Retina (tissue), 1 donor: ENCODE measurements at regions not wholly inside any gene's neighbourhood (a gene's known extent, or its start where the extent isn't known, plus 50 kb on each side); places are given as distances from the start of the nearest gene placed in this dataset.

Source experiments
- DNase-seq: peaks from one replicate; pipeline ENCODE4 v3.0.0-alpha.2; 2016

DNA sequence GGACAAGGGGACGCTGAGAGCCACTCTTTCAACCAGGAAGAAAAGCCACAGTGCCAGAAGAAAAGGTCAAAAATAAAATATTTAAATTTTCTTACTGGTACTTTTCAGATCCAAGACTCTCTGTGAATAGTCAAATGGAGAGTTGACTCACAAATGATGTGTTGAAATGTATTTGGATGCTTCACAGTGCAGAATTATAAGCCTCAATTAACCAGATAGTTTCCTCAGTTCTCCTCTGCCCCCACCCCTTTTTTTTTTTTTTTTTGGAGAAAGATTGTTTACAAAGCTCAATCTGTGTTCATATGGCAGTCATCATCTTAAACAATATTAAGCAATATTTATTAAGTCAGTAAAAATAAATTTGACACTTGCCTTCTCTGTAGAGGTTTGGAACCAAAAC is 470.8 kb downstream of the FGF9 start:
- no peak for DNase-seq

DNA sequence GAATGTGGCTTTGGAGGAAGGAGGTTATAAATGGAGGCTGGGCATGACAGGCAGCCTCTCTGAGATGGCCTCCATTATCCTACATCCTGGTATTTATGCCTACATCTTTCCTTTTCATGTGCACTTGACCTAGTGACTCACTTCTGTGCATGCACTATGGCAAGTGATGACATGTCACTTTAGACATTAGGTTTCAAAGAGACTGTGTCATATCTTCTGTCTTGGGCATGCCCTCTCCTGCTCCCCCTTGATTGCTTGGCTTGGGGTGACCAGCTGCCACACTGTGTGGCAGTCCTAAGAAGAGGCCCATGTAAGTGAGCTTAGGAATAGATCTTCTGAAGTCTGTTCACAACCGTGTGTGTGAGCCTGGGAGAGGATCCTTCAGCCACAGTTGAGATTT is 472.8 kb downstream of the FGF9 start:
- no peak for DNase-seq

GRCh38 chr13:22144806-22145205 is 473.9 kb downstream of the FGF9 start:
- DNase-seq: no peak

DNA sequence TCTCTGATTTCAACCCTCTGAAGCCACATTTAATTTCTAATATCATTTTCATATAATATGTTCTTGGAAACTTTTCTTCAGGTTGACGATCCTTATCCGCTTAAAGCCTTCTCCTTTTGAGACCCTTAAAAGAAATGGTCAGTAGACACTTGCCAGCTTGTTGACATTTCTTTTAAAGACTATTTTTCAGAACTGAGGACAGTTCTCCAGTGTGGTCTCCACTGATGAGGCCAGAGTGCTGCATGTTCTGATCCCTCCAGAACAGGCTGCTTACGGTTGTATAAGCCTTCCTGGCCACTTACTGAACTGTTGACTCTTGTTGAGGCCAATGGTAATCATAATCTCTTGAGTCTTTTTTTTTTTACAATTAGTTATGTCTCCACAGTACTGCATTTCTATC is 477.3 kb downstream of the FGF9 start:
- no peak for DNase-seq

GRCh38 chr13:22152751-22153150 is 481.9 kb downstream of the FGF9 start:
- DNase-seq: no peak

GRCh38 chr13:22154041-22154440 is 483.2 kb downstream of the FGF9 start:
- no peak for DNase-seq

DNA sequence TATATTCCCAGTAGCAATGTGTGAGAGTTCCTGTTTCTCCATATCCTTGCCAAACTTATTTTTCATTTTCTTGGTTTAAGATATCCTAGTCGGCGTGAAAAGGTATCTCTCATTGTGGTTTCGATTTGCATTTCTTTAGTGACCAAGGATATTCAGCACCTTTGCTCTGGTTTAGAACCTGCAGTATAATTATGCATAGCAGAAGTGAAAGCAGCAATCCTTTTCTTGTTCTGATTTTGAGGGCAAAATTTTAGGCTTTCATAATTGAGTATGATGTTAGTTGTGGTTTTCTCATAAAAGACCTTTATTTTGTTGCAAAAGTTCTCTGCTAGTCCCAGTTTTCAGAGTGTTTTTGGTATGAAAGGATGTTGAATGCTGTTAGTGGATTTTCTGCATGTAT is 491.0 kb downstream of the FGF9 start:
- no peak for DNase-seq

DNA sequence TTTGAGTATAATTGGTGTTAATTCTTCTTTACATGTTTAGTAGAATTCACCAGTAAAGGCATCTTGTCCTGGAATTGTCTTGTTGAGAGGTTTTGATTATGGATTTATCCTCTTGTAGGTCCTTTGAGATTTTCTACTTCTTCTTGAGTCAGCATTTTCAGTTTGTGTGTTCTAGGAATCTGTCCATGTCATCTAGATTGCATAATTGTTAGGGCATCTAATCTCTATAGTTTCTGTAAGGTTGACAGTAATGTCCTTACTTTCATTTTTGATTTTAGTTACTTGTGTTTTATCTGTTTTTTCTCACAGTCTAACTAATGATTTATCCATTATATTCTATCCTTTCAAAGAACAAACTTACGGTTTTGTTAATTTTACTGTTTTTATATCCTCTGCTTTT is 492.0 kb downstream of the FGF9 start:
- no peak for DNase-seq

- DNase-seq: no peak
Measured at GRCh38 chr13:22168437-22169190, 497.7 kb downstream of the FGF9 start.

- no peak for DNase-seq
Measured at GRCh38 chr13:22169473-22169872, 498.6 kb downstream of the FGF9 start.

- DNase-seq: no peak
Measured at GRCh38 chr13:22173610-22174009, 502.7 kb downstream of the FGF9 start.

GRCh38 chr13:22175241-22175640 is 504.4 kb downstream of the FGF9 start:
- DNase-seq: no peak

DNA sequence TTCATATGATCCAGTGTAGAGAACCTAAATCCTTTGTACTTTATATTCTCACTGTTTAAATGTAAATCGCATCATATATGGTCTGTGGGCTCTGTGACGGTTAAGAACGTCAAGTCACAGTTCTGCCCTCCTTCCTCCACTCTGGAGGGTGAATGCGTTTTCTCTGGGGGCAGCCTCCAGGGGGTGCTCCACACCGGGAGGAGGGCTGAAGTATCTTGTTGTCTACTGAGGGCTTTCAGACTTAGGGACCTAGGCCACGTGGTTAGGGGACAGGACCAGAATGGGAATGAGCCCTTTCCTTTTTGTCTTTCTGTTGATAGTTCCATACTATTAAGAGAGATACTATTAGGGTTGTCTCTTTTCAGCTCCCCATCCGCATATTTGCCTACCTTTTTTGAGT is 504.9 kb downstream of the FGF9 start:
- no peak for DNase-seq

DNA sequence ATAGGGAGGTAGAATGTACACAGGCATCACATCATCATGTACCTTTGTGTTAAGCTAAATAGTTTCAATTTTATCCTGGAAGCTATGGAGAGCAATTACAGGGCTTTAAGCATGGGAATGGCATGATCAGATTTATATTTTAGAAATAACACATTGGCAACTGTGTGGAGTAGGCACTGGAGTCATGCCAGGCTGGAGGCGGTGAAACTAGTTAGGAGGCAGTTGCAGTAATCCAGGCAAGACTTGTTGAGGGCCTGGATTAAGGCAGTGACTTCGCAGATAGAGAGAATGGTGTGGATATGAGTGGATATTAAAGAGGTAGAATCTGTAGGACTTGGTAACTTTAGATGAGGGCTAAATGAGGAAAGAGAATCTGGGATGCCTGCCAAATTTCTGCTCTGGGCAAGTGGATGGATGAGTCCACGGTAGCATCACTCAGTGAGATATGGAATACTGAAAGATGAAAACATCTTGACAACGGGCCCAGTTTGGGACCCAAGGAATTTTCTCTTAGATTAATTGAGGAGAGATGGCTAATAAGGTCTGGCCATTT is 506.2 kb downstream of the FGF9 start:
- no peak for DNase-seq

DNA sequence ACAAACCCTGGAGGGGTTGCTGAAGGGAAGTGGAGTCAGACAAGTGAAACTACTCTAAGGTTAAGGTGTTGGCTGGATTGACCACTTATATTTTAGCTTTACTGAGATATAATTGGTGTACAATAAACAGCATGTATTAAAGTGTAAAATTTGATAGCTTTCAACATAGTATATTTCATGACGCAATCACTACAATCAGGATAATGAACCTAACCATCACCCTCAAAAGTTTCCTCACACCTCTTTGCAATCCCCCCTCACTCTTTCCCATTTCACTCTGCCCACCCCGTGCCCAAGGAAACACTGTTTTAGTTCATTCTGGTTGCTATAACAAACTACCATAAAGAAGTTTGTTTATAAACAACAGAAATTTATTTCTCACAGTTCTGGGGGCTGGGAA is 508.0 kb downstream of the FGF9 start:
- no peak for DNase-seq

DNA sequence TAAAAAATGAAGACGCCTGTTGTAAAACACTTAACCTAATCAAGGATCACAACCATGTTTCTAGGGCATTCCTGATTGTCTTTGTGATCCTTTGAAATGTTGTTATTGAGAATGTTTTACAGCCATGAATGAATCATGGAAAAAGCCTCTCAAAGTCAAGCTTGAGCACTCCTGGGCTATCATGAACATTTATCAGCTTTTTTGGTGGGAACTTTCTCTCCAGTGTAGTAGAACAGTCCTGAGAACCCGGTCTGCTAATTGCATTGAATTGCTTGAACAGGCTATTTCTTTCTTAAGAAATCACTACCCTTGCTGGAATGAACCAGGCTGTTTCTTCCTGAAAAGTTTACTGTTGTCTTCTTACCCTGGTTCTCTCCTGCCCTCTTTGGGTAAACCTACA is 516.5 kb downstream of the FGF9 start:
- no peak for DNase-seq

DNA sequence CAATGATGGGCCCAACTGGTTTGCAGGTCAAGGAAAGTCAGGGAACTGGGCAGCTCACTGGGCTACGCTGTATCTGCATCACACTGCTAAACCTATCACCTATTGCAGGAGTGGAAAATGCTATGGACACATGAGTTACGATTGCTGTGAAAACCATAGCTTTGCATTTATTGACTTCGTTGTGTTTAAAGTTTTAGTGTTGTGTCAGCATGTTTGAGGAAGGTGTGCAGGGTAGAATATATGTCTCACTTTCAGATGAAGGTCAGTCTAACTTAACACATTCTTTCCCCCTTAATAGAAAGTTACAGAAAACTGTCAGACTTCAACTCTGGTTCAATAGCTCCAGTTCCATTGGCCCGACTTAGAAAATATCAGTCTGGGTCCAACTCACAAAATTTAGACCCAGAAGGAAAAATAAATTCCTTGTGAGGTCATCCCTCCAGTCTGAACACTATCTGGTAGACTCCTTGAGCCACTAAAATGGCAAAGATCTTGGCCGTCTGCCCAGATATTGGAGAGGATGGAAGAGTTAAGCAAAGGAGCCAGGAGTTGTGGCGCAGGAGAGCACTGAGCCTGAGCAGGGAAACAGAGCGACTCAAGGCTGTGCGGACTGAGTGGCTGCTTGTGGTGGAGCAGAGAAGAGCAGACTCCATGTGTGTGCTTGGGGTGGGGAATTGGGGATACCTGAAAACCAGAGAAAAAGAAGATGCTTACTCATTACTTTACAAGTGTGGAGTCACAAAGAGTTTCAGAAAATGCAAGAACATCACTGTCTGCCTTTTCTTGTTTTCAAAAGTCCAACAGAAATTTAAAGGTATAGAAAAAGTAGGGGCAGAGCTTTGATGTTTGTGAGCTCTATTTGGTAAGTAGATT is 518.5 kb downstream of the FGF9 start:
- DNase-seq: no peak

GRCh38 chr13:22193070-22193469 is 522.2 kb downstream of the FGF9 start:
- DNase-seq: no peak

DNA sequence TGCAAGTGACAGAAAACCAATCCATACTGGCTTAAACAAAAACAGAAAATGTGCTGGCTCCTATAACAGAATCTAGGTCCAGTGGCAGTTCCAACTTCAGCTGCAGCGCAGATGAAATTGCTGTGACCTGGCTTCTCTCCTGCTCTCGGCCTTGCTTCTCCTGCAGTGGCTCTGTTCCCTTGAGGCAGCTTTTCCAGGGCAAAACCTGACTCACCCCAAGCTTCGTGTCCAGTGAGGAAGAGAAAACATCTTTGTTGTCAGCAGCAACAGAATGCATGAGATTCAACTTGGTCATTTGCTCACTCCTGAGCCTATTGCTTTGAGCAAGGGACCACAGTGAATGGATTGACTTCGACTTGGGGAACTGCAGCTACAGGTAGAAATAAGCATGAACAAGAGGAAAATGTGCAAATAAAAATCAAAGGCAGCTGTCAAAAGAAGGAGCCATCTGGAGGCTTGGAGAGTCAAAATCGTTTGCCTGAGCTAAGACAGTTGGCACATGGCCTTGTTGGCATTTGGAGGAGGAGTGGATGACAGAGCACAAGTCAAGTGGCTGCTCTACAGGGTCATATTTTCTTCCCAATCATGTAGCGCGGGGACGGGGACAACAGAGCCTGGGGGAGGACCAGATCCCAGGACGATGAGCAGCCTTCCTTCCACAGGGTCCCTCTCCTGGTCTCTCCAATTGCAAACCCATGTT is 523.4 kb downstream of the FGF9 start:
- no peak for DNase-seq

GRCh38 chr13:22195726-22196125 is 524.9 kb downstream of the FGF9 start:
- DNase-seq: no peak

GRCh38 chr13:22196777-22197176 is 525.9 kb downstream of the FGF9 start:
- no peak for DNase-seq

- no peak for DNase-seq
Measured at GRCh38 chr13:22198001-22198400, 527.1 kb downstream of the FGF9 start.

- DNase-seq: no peak
Measured at GRCh38 chr13:22198641-22199217, 527.9 kb downstream of the FGF9 start.
